Suppressor macrophage treated with lipopolysaccharide for 4 hours (primary cell): ENCODE measurements at regions not wholly inside any gene's neighbourhood (a gene's known extent, or its start where the extent isn't known, plus 50 kb on each side); places are given as distances from the start of the nearest gene placed in this dataset.
"Not testable (repeated sequence)": the region's sequence is repeated elsewhere in the genome, so short reads cannot be mapped to it uniquely, and the experiment has no call there.

Source experiments
- DNase-seq: peaks from one replicate; pipeline ENCODE4 v3.0.0-alpha.2; 2020

- no peak for DNase-seq
These were observed 55.0 kb upstream of the PPP1R2C start for GRCh38 chrX:42832764-42833549.

- DNase-seq: not testable (repeated sequence)
These were observed 55.6 kb upstream of the PPP1R2C start for GRCh38 chrX:42833550-42833940.

GRCh38 chrX:42837101-42837726 is 59.3 kb upstream of the PPP1R2C start:
- no peak for DNase-seq

GRCh38 chrX:42837747-42838146 is 59.8 kb upstream of the PPP1R2C start:
- no peak for DNase-seq

GRCh38 chrX:42839632-42840031 is 61.7 kb upstream of the PPP1R2C start:
- DNase-seq: no peak

- DNase-seq: no peak
These were observed 68.8 kb upstream of the PPP1R2C start for GRCh38 chrX:42846741-42847140.

GRCh38 chrX:42855259-42855658 is 77.3 kb upstream of the PPP1R2C start:
- no peak for DNase-seq

- no peak for DNase-seq
These were observed 79.8 kb upstream of the PPP1R2C start for GRCh38 chrX:42857766-42858165.

GRCh38 chrX:42869011-42869410 is 91.0 kb upstream of the PPP1R2C start:
- no peak for DNase-seq

GRCh38 chrX:42869659-42870476 is 91.9 kb upstream of the PPP1R2C start:
- DNase-seq: no peak

- DNase-seq: no peak
These were observed 108.6 kb upstream of the PPP1R2C start for GRCh38 chrX:42886519-42886918.

GRCh38 chrX:42900947-42901346 is 123.0 kb upstream of the PPP1R2C start:
- no peak for DNase-seq

- DNase-seq: no peak
These were observed 124.5 kb upstream of the PPP1R2C start for GRCh38 chrX:42902513-42902912.

- no peak for DNase-seq
These were observed 142.8 kb upstream of the PPP1R2C start for GRCh38 chrX:42920752-42921151.

- DNase-seq: no peak
These were observed 152.1 kb upstream of the PPP1R2C start for GRCh38 chrX:42930071-42930470.

GRCh38 chrX:42930951-42931350 is 153.0 kb upstream of the PPP1R2C start:
- DNase-seq: no peak

- no peak for DNase-seq
These were observed 155.2 kb upstream of the PPP1R2C start for GRCh38 chrX:42933187-42933586.

GRCh38 chrX:42934020-42934726 is 156.2 kb upstream of the PPP1R2C start:
- DNase-seq: no peak

- DNase-seq: no peak
These were observed 163.7 kb upstream of the PPP1R2C start for GRCh38 chrX:42941671-42942070.

GRCh38 chrX:42943051-42943974 is 165.3 kb upstream of the PPP1R2C start:
- no peak for DNase-seq

GRCh38 chrX:42944381-42944998 is 166.5 kb upstream of the PPP1R2C start:
- DNase-seq: no peak
